Left ventricle myocardium inferior (tissue), 1 donor: ENCODE measurements at regions not wholly inside any gene's neighbourhood (a gene's known extent, or its start where the extent isn't known, plus 50 kb on each side); places are given as distances from the start of the nearest gene placed in this dataset.

Experiments
- DNase-seq: peaks from one replicate; pipeline ENCODE4 v3.0.0-alpha.2; 2020
- H3K27ac ChIP-seq: fragments of 200-600 bp; replicated peaks from 2 replicates; pipeline ENCODE4 v1.8.0; 2021
- H3K27me3 ChIP-seq: fragments of 200-600 bp; 2 replicates; pipeline ENCODE4 v1.8.0; 2021; ENCODE audit warnings: low read depth
- H3K36me3 ChIP-seq: fragments of 200-600 bp; 2 replicates; pipeline ENCODE4 v1.8.0; 2021
- H3K4me1 ChIP-seq: fragments of 200-600 bp; 2 replicates; pipeline ENCODE4 v1.8.0; 2021
- H3K4me3 ChIP-seq: fragments of 200-600 bp; 2 replicates; pipeline ENCODE4 v1.8.0; 2021; ENCODE audit warnings: mild to moderate bottlenecking, moderate library complexity
- H3K9me3 ChIP-seq: fragments of 200-600 bp; replicated peaks from 2 replicates; pipeline ENCODE4 v1.8.0; 2021
- CTCF ChIP-seq: fragments of 200-600 bp; IDR thresholded peaks from 2 replicates; pipeline ENCODE4 v1.8.0; 2021; ENCODE audit warnings: antibody characterized with exemption, mild to moderate bottlenecking, borderline replicate concordance
- intact Hi-C: fragments of 100-400 bp; cut with micrococcal nuclease; formaldehyde crosslinking; loops from one replicate; pipeline ENCODE4 v1.11.0; 2022
- donor health status: DM: no; HTN: yes; CAD: no; lungs with severe emphysema.

DNA sequence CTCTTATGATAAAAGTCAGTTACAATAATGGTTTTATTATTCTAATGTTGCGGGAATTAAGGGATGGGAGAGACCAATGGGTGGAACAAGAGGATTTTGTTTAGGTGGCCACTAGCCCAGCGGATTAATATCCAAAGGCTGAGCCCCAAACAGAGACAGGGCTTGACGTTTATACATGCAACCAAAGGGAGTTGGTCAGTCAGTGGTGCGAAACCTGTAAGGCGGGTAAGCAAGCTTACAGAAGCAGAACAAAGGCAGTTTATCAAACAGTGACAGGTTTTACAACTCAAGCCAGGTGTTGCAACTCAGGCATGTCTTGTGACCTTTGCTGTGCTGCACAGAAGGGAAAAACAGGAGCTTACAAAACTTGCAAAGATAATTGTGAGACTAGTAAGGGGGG, 622.9 kb upstream of the MBL2 start:
- Histone ChIP-seq H3K4me1 (no peaks in the 10 kb centered on the region), H3K36me3 (no peaks in the 10 kb centered on the region), H3K27ac (no peak overlapping the region), H3K9me3 (peaks cover 29% of the 10 kb centered on the region), H3K27me3 (no peaks in the 10 kb centered on the region), H3K4me3 (no peak overlapping the region)
- no peak for TF ChIP-seq CTCF
- no peak for DNase-seq
- intact Hi-C loops = no loop called here

GRCh38 chr10:53387562-53387961, 615.0 kb upstream of the MBL2 start:
- Histone ChIP-seq H3K27me3 (no peaks in the 10 kb centered on the region), H3K36me3 (no peaks in the 10 kb centered on the region), H3K4me3 (no peak overlapping the region), H3K27ac (no peak overlapping the region), H3K4me1 (no peaks in the 10 kb centered on the region), H3K9me3 (no peaks in the 10 kb centered on the region)
- intact Hi-C loops = no loop called here
- no peak for DNase-seq
- no peak for TF ChIP-seq CTCF

DNA sequence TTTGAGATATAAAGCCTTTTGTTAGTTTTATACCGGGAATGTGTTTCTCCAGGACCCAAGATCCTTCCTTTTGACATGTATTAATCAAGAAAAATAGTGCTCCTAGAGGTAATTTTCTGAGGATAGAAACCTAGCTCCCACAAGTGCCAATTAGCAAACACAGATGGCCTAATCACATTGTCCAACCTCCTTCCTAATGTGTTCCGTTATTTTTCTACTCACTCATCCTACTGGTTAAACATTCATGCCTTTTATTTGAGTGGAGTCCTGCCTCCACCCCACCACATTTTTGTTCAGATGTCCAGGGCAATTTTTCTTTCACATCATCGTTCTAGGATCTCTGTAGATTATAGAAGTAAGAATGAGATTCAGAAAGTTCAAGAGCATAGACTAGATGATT, 610.0 kb upstream of the MBL2 start:
- intact Hi-C loops = no loop called here
- H3K4me1 ChIP-seq = no peaks in the 10 kb centered on the region
- no peak overlapping the region for H3K27ac ChIP-seq
- H3K4me3 ChIP-seq = no peak overlapping the region
- DNase-seq = no peak
- no peak for TF ChIP-seq CTCF
- no peaks in the 10 kb centered on the region for H3K36me3 ChIP-seq
- no peaks in the 10 kb centered on the region for H3K9me3 ChIP-seq
- H3K27me3 ChIP-seq = no peaks in the 10 kb centered on the region

DNA sequence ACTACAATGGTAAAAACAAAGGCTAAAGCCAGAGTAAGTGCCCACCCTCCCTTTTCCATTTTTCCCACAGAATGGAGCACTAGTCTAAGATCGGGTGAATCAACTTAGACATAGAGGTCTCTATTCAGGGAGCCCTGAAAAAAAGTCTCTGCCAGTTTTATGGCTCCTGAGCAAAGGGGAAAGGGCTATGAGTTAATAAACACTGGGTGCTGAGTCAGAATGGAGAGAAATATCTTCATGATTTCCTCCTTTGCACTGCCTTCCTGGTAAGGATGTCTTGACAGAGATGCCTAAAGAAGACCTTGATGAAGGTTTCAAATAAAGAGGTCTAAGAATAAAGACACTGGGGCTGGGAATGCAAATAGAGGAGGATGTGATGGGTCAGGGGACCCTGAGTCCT, 607.4 kb upstream of the MBL2 start:
- Histone ChIP-seq H3K27ac (no peak overlapping the region), H3K36me3 (no peaks in the 10 kb centered on the region), H3K4me1 (no peaks in the 10 kb centered on the region), H3K27me3 (no peaks in the 10 kb centered on the region), H3K4me3 (no peak overlapping the region), H3K9me3 (peaks cover 5% of the 10 kb centered on the region)
- no peak for TF ChIP-seq CTCF
- DNase-seq = no peak
- intact Hi-C loops = no loop called here

- H3K9me3 ChIP-seq = peaks cover 34% of the 10 kb centered on the region
- no peaks in the 10 kb centered on the region for H3K36me3 ChIP-seq
- H3K4me1 ChIP-seq = no peaks in the 10 kb centered on the region
- H3K4me3 ChIP-seq = no peak overlapping the region
- no peak for TF ChIP-seq CTCF
- H3K27me3 ChIP-seq = no peaks in the 10 kb centered on the region
- no peak for DNase-seq
- intact Hi-C loops = no loop called here
- no peak overlapping the region for H3K27ac ChIP-seq
Observed at GRCh38 chr10:53370347-53370746, 597.8 kb upstream of the MBL2 start.

- H3K4me1 ChIP-seq = no peaks in the 10 kb centered on the region
- H3K27ac ChIP-seq = no peak overlapping the region
- H3K27me3 ChIP-seq = no peaks in the 10 kb centered on the region
- no peak for TF ChIP-seq CTCF
- no peak for DNase-seq
- H3K36me3 ChIP-seq = no peaks in the 10 kb centered on the region
- H3K4me3 ChIP-seq = no peak overlapping the region
- intact Hi-C loops = no loop called here
- H3K9me3 ChIP-seq = no peaks in the 10 kb centered on the region
Observed at GRCh38 chr10:53361936-53362335, 589.4 kb upstream of the MBL2 start.
